ENCODE measurements at regions not wholly inside any gene's neighbourhood (a gene's known extent, or its start where the extent isn't known, plus 50 kb on each side); places are given as distances from the start of the nearest gene placed in this dataset.

- Histone ChIP-seq H3K27me3 (replicated peaks; ENCODE audit: insufficient read depth) (no peaks in the 10 kb centered on the region), H3K9me3 (no peaks in the 10 kb centered on the region), H3K4me3 (no peak overlapping the region), H3K36me3 (no peaks in the 10 kb centered on the region), H3K27ac (no peak overlapping the region), H3K4me1 (ENCODE audit: control insufficient read depth in 1 of 2, low read depth in 2 of 2) (peaks cover 4 to 11% of the 10 kb centered on the region in 2 donors)
- DNase-seq (ENCODE audit: low spot score) (no peak), ATAC-seq (ENCODE audit: insufficient number of reproducible peaks, low FRiP score, low read depth) (no peak)
- TF ChIP-seq CTCF (IDR thresholded peaks at IDR 0.05) = no peak
These were observed 590.9 kb upstream of the PLXNA2 start for GRCh38 chr1:208835097-208835463.

GRCh38 chr1:208835781-208836180 lies 591.6 kb upstream of the PLXNA2 start:
- no peak for ATAC-seq (ENCODE audit: insufficient number of reproducible peaks, low FRiP score, low read depth)

GRCh38 chr1:208837242-208837641 lies 593.1 kb upstream of the PLXNA2 start:
- Histone ChIP-seq H3K9me3 (no peaks in the 10 kb centered on the region), H3K4me3 (no peak overlapping the region), H3K27me3 (replicated peaks; ENCODE audit: insufficient read depth) (no peaks in the 10 kb centered on the region), H3K4me1 (ENCODE audit: control insufficient read depth in 1 of 2, low read depth in 2 of 2) (peaks cover 4 to 11% of the 10 kb centered on the region in 2 donors), H3K27ac (no peak overlapping the region), H3K36me3 (no peaks in the 10 kb centered on the region)
- no peak for DNase-seq (ENCODE audit: low spot score)
- no peak for TF ChIP-seq CTCF (IDR thresholded peaks at IDR 0.05)
- ATAC-seq (ENCODE audit: insufficient number of reproducible peaks, low FRiP score, low read depth) = no peak

More at GRCh38 chr1:208835781-208836180, 591.6 kb upstream of the PLXNA2 start:
- DNase-seq (ENCODE audit: low spot score) = no peak
- Histone ChIP-seq H3K27me3 (replicated peaks; ENCODE audit: insufficient read depth) (no peaks in the 10 kb centered on the region), H3K4me3 (no peak overlapping the region), H3K36me3 (no peaks in the 10 kb centered on the region), H3K9me3 (no peaks in the 10 kb centered on the region), H3K27ac (no peak overlapping the region), H3K4me1 (ENCODE audit: control insufficient read depth in 1 of 2, low read depth in 2 of 2) (peaks cover 4 to 11% of the 10 kb centered on the region in 2 donors)
- no peak for TF ChIP-seq CTCF (IDR thresholded peaks at IDR 0.05)

- H3K27me3 ChIP-seq (replicated peaks; ENCODE audit: insufficient read depth) = no peaks in the 10 kb centered on the region
- TF ChIP-seq CTCF (IDR thresholded peaks at IDR 0.05) = no peak
These were observed 597.3 kb upstream of the PLXNA2 start for GRCh38 chr1:208841436-208841835.

GRCh38 chr1:208842451-208842850 lies 598.3 kb upstream of the PLXNA2 start:
- H3K36me3 ChIP-seq = no peaks in the 10 kb centered on the region
- ATAC-seq (ENCODE audit: insufficient number of reproducible peaks, low FRiP score, low read depth) (no peak), DNase-seq (ENCODE audit: low spot score) (no peak)
- no peak for TF ChIP-seq CTCF (IDR thresholded peaks at IDR 0.05)
- H3K4me1 ChIP-seq (ENCODE audit: control insufficient read depth in 1 of 2, low read depth in 2 of 2) = no peaks in the 10 kb centered on the region
- no peak overlapping the region for H3K27ac ChIP-seq
- H3K9me3 ChIP-seq = no peaks in the 10 kb centered on the region
- H3K27me3 ChIP-seq (replicated peaks; ENCODE audit: insufficient read depth) = no peaks in the 10 kb centered on the region
- no peak overlapping the region for H3K4me3 ChIP-seq

More at GRCh38 chr1:208841436-208841835, 597.3 kb upstream of the PLXNA2 start:
- Histone ChIP-seq H3K36me3 (no peaks in the 10 kb centered on the region), H3K9me3 (no peaks in the 10 kb centered on the region), H3K27ac (no peak overlapping the region), H3K4me3 (no peak overlapping the region), H3K4me1 (ENCODE audit: control insufficient read depth in 1 of 2, low read depth in 2 of 2) (no peaks in the 10 kb centered on the region)
- DNase-seq (ENCODE audit: low spot score) (no peak), ATAC-seq (ENCODE audit: insufficient number of reproducible peaks, low FRiP score, low read depth) (no peak)

All from thoracic aorta (tissue), 2 donors.